GM19397 (cell line): ENCODE measurements at regions not wholly inside any gene's neighbourhood (a gene's known extent, or its start where the extent isn't known, plus 50 kb on each side); places are given as distances from the start of the nearest gene placed in this dataset.

Experiments used
- ATAC-seq: cut with Tn5 transposase; IDR thresholded peaks from one replicate; pipeline ENCODE4 v1.9.1; 2021; ENCODE audit warnings: mild to moderate bottlenecking, moderate library complexity; ENCODE audit not compliant: unreplicated experiment

- no peak for ATAC-seq
Observed at GRCh38 chr2:383888-384287, 96.0 kb upstream of the ALKAL2 start.

GRCh38 chr2:383178-383577, 95.3 kb upstream of the ALKAL2 start:
- ATAC-seq = no peak

- ATAC-seq = no peak
Observed at GRCh38 chr2:382728-383022, 94.8 kb upstream of the ALKAL2 start.

GRCh38 chr2:381941-382727, 94.2 kb upstream of the ALKAL2 start:
- no peak for ATAC-seq

GRCh38 chr2:381181-381580, 93.3 kb upstream of the ALKAL2 start:
- no peak for ATAC-seq

- ATAC-seq = no peak
Observed at GRCh38 chr2:380772-381171, 92.9 kb upstream of the ALKAL2 start.

GRCh38 chr2:380221-380620, 92.3 kb upstream of the ALKAL2 start:
- no peak for ATAC-seq

- no peak for ATAC-seq
Observed at GRCh38 chr2:379778-380177, 91.9 kb upstream of the ALKAL2 start.

- ATAC-seq = no peak
Observed at GRCh38 chr2:378364-378763, 90.5 kb upstream of the ALKAL2 start.

GRCh38 chr2:377414-377813, 89.5 kb upstream of the ALKAL2 start:
- no peak for ATAC-seq

- ATAC-seq = no peak
Observed at GRCh38 chr2:375956-376307, 88.0 kb upstream of the ALKAL2 start.

GRCh38 chr2:375270-375955, 87.5 kb upstream of the ALKAL2 start:
- ATAC-seq = no peak

GRCh38 chr2:368386-368785, 80.5 kb upstream of the ALKAL2 start:
- no peak for ATAC-seq

GRCh38 chr2:367246-367645, 79.4 kb upstream of the ALKAL2 start:
- ATAC-seq = no peak

GRCh38 chr2:366706-367105, 78.8 kb upstream of the ALKAL2 start:
- no peak for ATAC-seq

- ATAC-seq = no peak
Observed at GRCh38 chr2:365367-366275, 77.7 kb upstream of the ALKAL2 start.

- ATAC-seq = no peak
Observed at GRCh38 chr2:363824-364470, 76.1 kb upstream of the ALKAL2 start.

- ATAC-seq = no peak
Observed at GRCh38 chr2:362924-363323, 75.0 kb upstream of the ALKAL2 start.

GRCh38 chr2:360124-360523, 72.2 kb upstream of the ALKAL2 start:
- no peak for ATAC-seq

GRCh38 chr2:359047-359446, 71.2 kb upstream of the ALKAL2 start:
- ATAC-seq = no peak

GRCh38 chr2:357811-358210, 69.9 kb upstream of the ALKAL2 start:
- ATAC-seq = no peak
